WTC11 (cell line): ENCODE measurements at regions not wholly inside any gene's neighbourhood (a gene's known extent, or its start where the extent isn't known, plus 50 kb on each side); places are given as distances from the start of the nearest gene placed in this dataset.

Source experiments
- ATAC-seq: fragments of 200-7000 bp; cut with Tn5 transposase; 2 replicates; pipeline ENCODE4 v1.10.0; 2021; ENCODE audit warnings: mild to moderate bottlenecking, moderate library complexity
- CTCF ChIA-PET: fragments of 300-600 bp; sonication (Branson Sonifier 250); formaldehyde crosslinking; loops from one replicate; lab custom pipeline; 2021; ENCODE audit warnings: antibody characterized with exemption; lab: Charles Lee
- POLR2A ChIA-PET: fragments of 350-600 bp; sonication (Branson Sonifier 250); formaldehyde crosslinking; loops from one replicate; lab custom pipeline; 2021; ENCODE audit warnings: antibody characterized with exemption; lab: Charles Lee
- DNase-seq: peaks from one replicate; pipeline ENCODE4 v3.0.0; 2021; ENCODE audit warnings: low spot score
- H3K27ac Mint-ChIP-seq: 2 replicates; pipeline ENCODE4 v1.8.0; 2021; ENCODE audit warnings: mixed read lengths
- H3K27me3 Mint-ChIP-seq: 2 replicates; pipeline ENCODE4 v1.8.0; 2021; ENCODE audit warnings: low read depth, mild to moderate bottlenecking, moderate library complexity, mixed read lengths
- H3K36me3 Mint-ChIP-seq: 2 replicates; pipeline ENCODE4 v1.8.0; 2021; ENCODE audit warnings: mixed read lengths
- H3K4me1 Mint-ChIP-seq: 2 replicates; pipeline ENCODE4 v1.8.0; 2022; ENCODE audit warnings: mixed read lengths
- H3K4me3 Mint-ChIP-seq: 2 replicates; pipeline ENCODE4 v1.8.0; 2021; ENCODE audit warnings: mild to moderate bottlenecking, moderate library complexity, mixed read lengths
- H3K9me3 Mint-ChIP-seq: 2 replicates; pipeline ENCODE4 v1.8.0; 2021; ENCODE audit warnings: mixed read lengths
- E2F1 ChIP-seq: sonication (generic); formaldehyde crosslinking; IDR thresholded peaks from 2 replicates; pipeline ENCODE4 v1.8.0; 2022; ENCODE audit warnings: mild to moderate bottlenecking, missing genetic modification reagents
- E2F5 ChIP-seq: sonication (generic); formaldehyde crosslinking; IDR thresholded peaks from 2 replicates; pipeline ENCODE4 v1.8.1; 2022; ENCODE audit warnings: mild to moderate bottlenecking, moderate library complexity, missing genetic modification reagents
- ESRRA ChIP-seq: sonication (generic); formaldehyde crosslinking; IDR thresholded peaks from 2 replicates; pipeline ENCODE4 v1.8.1; 2022; ENCODE audit warnings: mild to moderate bottlenecking, missing genetic modification reagents, borderline replicate concordance
- FOXK1 ChIP-seq: sonication (generic); formaldehyde crosslinking; IDR thresholded peaks from 2 replicates; pipeline ENCODE4 v1.8.0; 2022; ENCODE audit warnings: mild to moderate bottlenecking, moderate library complexity, missing genetic modification reagents
- GABPB1 ChIP-seq: sonication (generic); formaldehyde crosslinking; IDR thresholded peaks from 2 replicates; pipeline ENCODE4 v1.8.1; 2023; ENCODE audit warnings: mild to moderate bottlenecking, missing genetic modification reagents
- GTF2I ChIP-seq: fragments of 250-450 bp; sonication (Bioruptor Pico); conservative IDR thresholded peaks from 2 replicates; pipeline ENCODE4 v1.4.0; 2021; ENCODE audit warnings: mild to moderate bottlenecking
- NR2C2 ChIP-seq: sonication (generic); formaldehyde crosslinking; IDR thresholded peaks from 2 replicates; pipeline ENCODE4 v1.8.0; 2022; ENCODE audit warnings: mild to moderate bottlenecking, missing genetic modification reagents
- RELA ChIP-seq: sonication (generic); formaldehyde crosslinking; IDR thresholded peaks from 2 replicates; pipeline ENCODE4 v1.8.1; 2022; ENCODE audit warnings: missing genetic modification reagents, mild to moderate bottlenecking, borderline replicate concordance
- SOX15 ChIP-seq: fragments of 250-450 bp; sonication (Bioruptor Pico); IDR thresholded peaks from 2 replicates; pipeline ENCODE4 v1.9.0; 2021; ENCODE audit warnings: mild to moderate bottlenecking
- ZBTB43 ChIP-seq: sonication (generic); formaldehyde crosslinking; IDR thresholded peaks from 2 replicates; pipeline ENCODE4 v1.8.1; 2023; ENCODE audit warnings: mild to moderate bottlenecking, missing genetic modification reagents
- ZNF121 ChIP-seq: sonication (generic); formaldehyde crosslinking; IDR thresholded peaks from 2 replicates; pipeline ENCODE4 v1.8.0; 2023; ENCODE audit warnings: missing genetic modification reagents
- ZNF423 ChIP-seq: fragments of 250-450 bp; sonication (Bioruptor Pico); IDR thresholded peaks from 2 replicates; pipeline ENCODE4 v2.1.2; 2022; ENCODE audit warnings: mild to moderate bottlenecking, moderate library complexity
- ZNF512 ChIP-seq: sonication (generic); formaldehyde crosslinking; IDR thresholded peaks from 2 replicates; pipeline ENCODE4 v1.8.1; 2022; ENCODE audit warnings: missing genetic modification reagents, borderline replicate concordance
- TF ChIP-seq, protein P1 (sequence below): sonication (generic); formaldehyde crosslinking; IDR thresholded peaks from 2 replicates; pipeline ENCODE4 v1.8.1; 2023; ENCODE audit warnings: mild to moderate bottlenecking, moderate library complexity, missing genetic modification reagents
- TF ChIP-seq, protein P2 (sequence below): sonication (generic); formaldehyde crosslinking; IDR thresholded peaks from 2 replicates; pipeline ENCODE4 v1.8.1; 2022; ENCODE audit warnings: low read depth, mild to moderate bottlenecking, moderate library complexity, missing genetic modification reagents, borderline replicate concordance
- TF ChIP-seq, protein P3 (sequence below): sonication (generic); formaldehyde crosslinking; IDR thresholded peaks from 2 replicates; pipeline ENCODE4 v1.8.0; 2022; ENCODE audit warnings: mild to moderate bottlenecking, missing genetic modification reagents
- TF ChIP-seq, protein P4 (sequence below): fragments of 250-450 bp; sonication (Bioruptor Pico); IDR thresholded peaks from 2 replicates; pipeline ENCODE4 v1.9.0; 2021; ENCODE audit warnings: mild to moderate bottlenecking, borderline replicate concordance

- H3K4me3 Mint-ChIP-seq, result no peak overlapping the region
- no peak for DNase-seq
- TF ChIP-seq E2F1 (CRISPR knock-in tag) (no peak), GABPB1 (CRISPR knock-in tag) (no peak), E2F5 (no peak), ZNF512 (CRISPR knock-in tag) (no peak), ESRRA (no peak), FOXK1 (CRISPR knock-in tag) (no peak), ZNF121 (CRISPR knock-in tag) (no peak), GTF2I (CRISPR knock-in tag) (no peak), ZNF423 (CRISPR knock-in tag) (no peak), ZBTB43 (CRISPR knock-in tag) (no peak), SOX15 (CRISPR knock-in tag) (no peak), RELA (CRISPR knock-in tag) (no peak), NR2C2 (CRISPR knock-in tag) (no peak)
- TF ChIP-seq, protein P1, sequence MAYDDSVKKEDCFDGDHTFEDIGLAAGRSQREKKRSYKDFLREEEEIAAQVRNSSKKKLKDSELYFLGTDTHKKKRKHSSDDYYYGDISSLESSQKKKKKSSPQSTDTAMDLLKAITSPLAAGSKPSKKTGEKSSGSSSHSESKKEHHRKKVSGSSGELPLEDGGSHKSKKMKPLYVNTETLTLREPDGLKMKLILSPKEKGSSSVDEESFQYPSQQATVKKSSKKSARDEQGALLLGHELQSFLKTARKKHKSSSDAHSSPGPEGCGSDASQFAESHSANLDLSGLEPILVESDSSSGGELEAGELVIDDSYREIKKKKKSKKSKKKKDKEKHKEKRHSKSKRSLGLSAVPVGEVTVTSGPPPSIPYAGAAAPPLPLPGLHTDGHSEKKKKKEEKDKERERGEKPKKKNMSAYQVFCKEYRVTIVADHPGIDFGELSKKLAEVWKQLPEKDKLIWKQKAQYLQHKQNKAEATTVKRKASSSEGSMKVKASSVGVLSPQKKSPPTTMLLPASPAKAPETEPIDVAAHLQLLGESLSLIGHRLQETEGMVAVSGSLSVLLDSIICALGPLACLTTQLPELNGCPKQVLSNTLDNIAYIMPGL (CRISPR knock-in tag), result no peak
- TF ChIP-seq, protein P2, sequence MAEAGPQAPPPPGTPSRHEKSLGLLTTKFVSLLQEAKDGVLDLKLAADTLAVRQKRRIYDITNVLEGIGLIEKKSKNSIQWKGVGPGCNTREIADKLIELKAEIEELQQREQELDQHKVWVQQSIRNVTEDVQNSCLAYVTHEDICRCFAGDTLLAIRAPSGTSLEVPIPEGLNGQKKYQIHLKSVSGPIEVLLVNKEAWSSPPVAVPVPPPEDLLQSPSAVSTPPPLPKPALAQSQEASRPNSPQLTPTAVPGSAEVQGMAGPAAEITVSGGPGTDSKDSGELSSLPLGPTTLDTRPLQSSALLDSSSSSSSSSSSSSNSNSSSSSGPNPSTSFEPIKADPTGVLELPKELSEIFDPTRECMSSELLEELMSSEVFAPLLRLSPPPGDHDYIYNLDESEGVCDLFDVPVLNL (CRISPR knock-in tag), result no peak
- TF ChIP-seq, protein P3, sequence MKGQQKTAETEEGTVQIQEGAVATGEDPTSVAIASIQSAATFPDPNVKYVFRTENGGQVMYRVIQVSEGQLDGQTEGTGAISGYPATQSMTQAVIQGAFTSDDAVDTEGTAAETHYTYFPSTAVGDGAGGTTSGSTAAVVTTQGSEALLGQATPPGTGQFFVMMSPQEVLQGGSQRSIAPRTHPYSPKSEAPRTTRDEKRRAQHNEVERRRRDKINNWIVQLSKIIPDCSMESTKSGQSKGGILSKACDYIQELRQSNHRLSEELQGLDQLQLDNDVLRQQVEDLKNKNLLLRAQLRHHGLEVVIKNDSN (CRISPR knock-in tag), result no peak
- TF ChIP-seq, protein P4, sequence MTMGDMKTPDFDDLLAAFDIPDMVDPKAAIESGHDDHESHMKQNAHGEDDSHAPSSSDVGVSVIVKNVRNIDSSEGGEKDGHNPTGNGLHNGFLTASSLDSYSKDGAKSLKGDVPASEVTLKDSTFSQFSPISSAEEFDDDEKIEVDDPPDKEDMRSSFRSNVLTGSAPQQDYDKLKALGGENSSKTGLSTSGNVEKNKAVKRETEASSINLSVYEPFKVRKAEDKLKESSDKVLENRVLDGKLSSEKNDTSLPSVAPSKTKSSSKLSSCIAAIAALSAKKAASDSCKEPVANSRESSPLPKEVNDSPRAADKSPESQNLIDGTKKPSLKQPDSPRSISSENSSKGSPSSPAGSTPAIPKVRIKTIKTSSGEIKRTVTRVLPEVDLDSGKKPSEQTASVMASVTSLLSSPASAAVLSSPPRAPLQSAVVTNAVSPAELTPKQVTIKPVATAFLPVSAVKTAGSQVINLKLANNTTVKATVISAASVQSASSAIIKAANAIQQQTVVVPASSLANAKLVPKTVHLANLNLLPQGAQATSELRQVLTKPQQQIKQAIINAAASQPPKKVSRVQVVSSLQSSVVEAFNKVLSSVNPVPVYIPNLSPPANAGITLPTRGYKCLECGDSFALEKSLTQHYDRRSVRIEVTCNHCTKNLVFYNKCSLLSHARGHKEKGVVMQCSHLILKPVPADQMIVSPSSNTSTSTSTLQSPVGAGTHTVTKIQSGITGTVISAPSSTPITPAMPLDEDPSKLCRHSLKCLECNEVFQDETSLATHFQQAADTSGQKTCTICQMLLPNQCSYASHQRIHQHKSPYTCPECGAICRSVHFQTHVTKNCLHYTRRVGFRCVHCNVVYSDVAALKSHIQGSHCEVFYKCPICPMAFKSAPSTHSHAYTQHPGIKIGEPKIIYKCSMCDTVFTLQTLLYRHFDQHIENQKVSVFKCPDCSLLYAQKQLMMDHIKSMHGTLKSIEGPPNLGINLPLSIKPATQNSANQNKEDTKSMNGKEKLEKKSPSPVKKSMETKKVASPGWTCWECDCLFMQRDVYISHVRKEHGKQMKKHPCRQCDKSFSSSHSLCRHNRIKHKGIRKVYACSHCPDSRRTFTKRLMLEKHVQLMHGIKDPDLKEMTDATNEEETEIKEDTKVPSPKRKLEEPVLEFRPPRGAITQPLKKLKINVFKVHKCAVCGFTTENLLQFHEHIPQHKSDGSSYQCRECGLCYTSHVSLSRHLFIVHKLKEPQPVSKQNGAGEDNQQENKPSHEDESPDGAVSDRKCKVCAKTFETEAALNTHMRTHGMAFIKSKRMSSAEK, result no peak
- peaks cover 13% of the 10 kb centered on the region for H3K9me3 Mint-ChIP-seq
- peaks cover 5% of the 10 kb centered on the region for H3K36me3 Mint-ChIP-seq
- H3K4me1 Mint-ChIP-seq, result peaks cover 14% of the 10 kb centered on the region
- ATAC-seq, result no peak
- ChIA-PET CTCF (no interaction called here), POLR2A (no interaction called here)
- no peak overlapping the region for H3K27ac Mint-ChIP-seq
- peaks cover 3% of the 10 kb centered on the region; the same call in 1 of the 2 replicates for H3K27me3 Mint-ChIP-seq
Measured at GRCh38 chr7:68512466-68512865, 1085.8 kb upstream of the AUTS2 start.
